IMR-90 (cell line): ENCODE measurements at regions not wholly inside any gene's neighbourhood (a gene's known extent, or its start where the extent isn't known, plus 50 kb on each side); places are given as distances from the start of the nearest gene placed in this dataset.

ENCODE experiments used
- ATAC-seq: fragments of 200-7000 bp; cut with Tn5 transposase; 2 replicates; pipeline ENCODE4 v1.9.1; 2020; ENCODE audit warnings: low read depth, mild to moderate bottlenecking, moderate library complexity
- BruUV-seq: library from RNA; stranded (reverse); fragments of 400-500 nt; replicated peaks from 2 replicates; lab custom pipeline; 2021; lab: Mats Ljungman, UMichigan
- CTCF ChIA-PET: fragments of 300-600 bp; formaldehyde crosslinking; extraction: SDS; loops from one replicate; lab custom pipeline; 2021; ENCODE audit warnings: antibody characterized with exemption; lab: Yijun Ruan, JAX
- POLR2A ChIA-PET: fragments of 300-600 bp; sonication (Branson Sonifier 250); formaldehyde crosslinking; loops from one replicate; lab custom pipeline; 2022; ENCODE audit warnings: antibody characterized with exemption; ENCODE audit not compliant: unreplicated experiment; lab: Charles Lee
- DNase-seq: peaks from one replicate; pipeline ENCODE4 v3.0.0; 2013
- H2AFZ ChIP-seq: replicated peaks from 2 replicates; pipeline ENCODE3; 2013; ENCODE audit warnings: low read length, mild to moderate bottlenecking; ENCODE audit not compliant: poor library complexity
- H2AK5ac ChIP-seq: 2 replicates; pipeline ENCODE4 v1.6.1; 2013; ENCODE audit warnings: low read depth, low read length, inconsistent platforms
- H2AK9ac ChIP-seq: replicated peaks from 2 replicates; pipeline ENCODE3; 2013; ENCODE audit warnings: mild to moderate bottlenecking, low read depth, low read length, moderate library complexity; ENCODE audit not compliant: poor library complexity
- H2BK120ac ChIP-seq: 2 replicates; pipeline ENCODE4 v1.6.1; 2013; ENCODE audit warnings: low read depth, low read length, inconsistent platforms
- H2BK15ac ChIP-seq: 3 replicates; pipeline ENCODE4 v1.6.1; 2013; ENCODE audit warnings: low read depth, low read length, inconsistent platforms
- H2BK20ac ChIP-seq: 2 replicates; pipeline ENCODE4 v1.6.1; 2013; ENCODE audit warnings: low read depth, mild to moderate bottlenecking, inconsistent platforms, low read length, moderate library complexity
- H2BK5ac ChIP-seq: 2 replicates; pipeline ENCODE4 v1.6.1; 2013; ENCODE audit warnings: mild to moderate bottlenecking, low read depth, low read length, inconsistent platforms; ENCODE audit not compliant: poor library complexity, severe bottlenecking
- H3K14ac ChIP-seq: replicated peaks from 2 replicates; pipeline ENCODE4 v1.6.1; 2013; ENCODE audit warnings: low read depth, low read length, inconsistent platforms
- H3K18ac ChIP-seq: 2 replicates; pipeline ENCODE4 v1.6.1; 2013; ENCODE audit warnings: low read depth, low read length, control low read depth
- H3K23ac ChIP-seq: 2 replicates; pipeline ENCODE4 v1.6.1; 2013; ENCODE audit warnings: low read depth, low read length, inconsistent platforms
- H3K27ac ChIP-seq: 2 replicates; pipeline ENCODE4 v1.5.1; 2013; ENCODE audit warnings: mild to moderate bottlenecking, control low read depth, low read length; ENCODE audit not compliant: insufficient read depth
- H3K27me3 ChIP-seq: 2 replicates; pipeline ENCODE4 v1.6.1; 2013; ENCODE audit warnings: low read length; ENCODE audit not compliant: control insufficient read depth, insufficient read depth
- H3K36me3 ChIP-seq: 2 replicates; pipeline ENCODE4 v1.6.1; 2013; ENCODE audit warnings: low read length, mixed read lengths; ENCODE audit not compliant: control insufficient read depth, insufficient read depth
- H3K4ac ChIP-seq: 2 replicates; pipeline ENCODE4 v1.6.1; 2013; ENCODE audit warnings: low read depth, low read length, inconsistent platforms
- H3K4me1 ChIP-seq: 2 replicates; pipeline ENCODE4 v1.6.1; 2013; ENCODE audit warnings: low read length, mixed read lengths; ENCODE audit not compliant: control insufficient read depth, insufficient read depth
- H3K4me2 ChIP-seq: 2 replicates; pipeline ENCODE4 v1.6.1; 2013; ENCODE audit warnings: low read depth, mild to moderate bottlenecking, control low read depth, low read length, moderate library complexity
- H3K4me3 ChIP-seq: 2 replicates; pipeline ENCODE4 v1.5.1; 2013; ENCODE audit warnings: low read depth, mild to moderate bottlenecking, control low read depth, low read length, moderate library complexity; ENCODE audit not compliant: insufficient read depth
- H3K56ac ChIP-seq: 2 replicates; pipeline ENCODE4 v1.6.1; 2013; ENCODE audit warnings: low read length, inconsistent platforms; ENCODE audit not compliant: insufficient read depth; ENCODE audit errors: extremely low read depth
- H3K79me1 ChIP-seq, 2 experiments: 2 replicates each; pipeline ENCODE4 v1.6.1; 2013; ENCODE audit warnings: low read length in 2 of 2, inconsistent platforms in 1 of 2, low read depth in 1 of 2
- H3K9ac ChIP-seq: 2 replicates; pipeline ENCODE4 v1.6.1; 2013; ENCODE audit warnings: low read depth, low read length, control low read depth
- H3K9me1 ChIP-seq: 2 replicates; pipeline ENCODE4 v1.6.1; 2013; ENCODE audit warnings: low read length, inconsistent platforms; ENCODE audit not compliant: insufficient read depth
- H3K9me3 ChIP-seq: 2 replicates; pipeline ENCODE4 v1.6.1; 2013; ENCODE audit warnings: low read length; ENCODE audit not compliant: control insufficient read depth, insufficient read depth
- H4K20me1 ChIP-seq: 2 replicates; pipeline ENCODE4 v1.6.1; 2013; ENCODE audit warnings: low read length, inconsistent platforms; ENCODE audit not compliant: insufficient read depth
- H4K5ac ChIP-seq: 2 replicates; pipeline ENCODE4 v1.6.1; 2013; ENCODE audit warnings: mild to moderate bottlenecking, low read depth, low read length, control low read depth
- H4K8ac ChIP-seq, 2 experiments: 2 replicates each; pipeline ENCODE4 v1.6.1; 2013; ENCODE audit warnings: low read depth in 2 of 2, low read length in 2 of 2, control low read depth in 1 of 2, inconsistent platforms in 1 of 2
- H4K91ac ChIP-seq: 2 replicates; pipeline ENCODE4 v1.6.1; 2013; ENCODE audit warnings: low read depth, low read length, inconsistent platforms; ENCODE audit not compliant: insufficient read depth
- FOS ChIP-seq: fragments of 150-350 bp; IDR thresholded peaks from 2 replicates; pipeline ENCODE4 v1.6.1; 2016; ENCODE audit warnings: low read depth, low read length
- MAFK ChIP-seq: IDR thresholded peaks from 2 replicates; pipeline ENCODE4 v1.6.1; 2012; ENCODE audit warnings: low read depth, low read length, improper control_type of control experiment
- POLR2A ChIP-seq: IDR thresholded peaks from 2 replicates; pipeline ENCODE4 v1.6.1; 2012; ENCODE audit warnings: mild to moderate bottlenecking, low read depth, low read length
- RAD21 ChIP-seq: IDR thresholded peaks from 2 replicates; pipeline ENCODE4 v1.6.1; 2012; ENCODE audit warnings: low read length, improper control_type of control experiment
- RCOR1 ChIP-seq: IDR thresholded peaks from 2 replicates; pipeline ENCODE4 v1.6.1; 2012; ENCODE audit warnings: mild to moderate bottlenecking, low read length, improper control_type of control experiment; ENCODE audit not compliant: insufficient replicate concordance
- USF2 ChIP-seq: fragments of 150-350 bp; IDR thresholded peaks from 2 replicates; pipeline ENCODE4 v1.6.1; 2017; ENCODE audit warnings: mild to moderate bottlenecking, antibody characterized with exemption, low read length, low read depth
- WGBS, 2 experiments: methylation state at CpG; one replicate each; pipeline versions ENCODE4 v1.1.5 to v1.1.7; 2013; ENCODE audit warnings: missing lambda C conversion rate in 2 of 2; ENCODE audit not compliant: insufficient read length in 1 of 2; ENCODE audit errors: extremely low coverage in 2 of 2; 5-methylcytosine and 5-hydroxymethylcytosine counted together
- dilution Hi-C: fragments of 300-500 bp; cut with HindIII; formaldehyde crosslinking; loops from one replicate; pipeline ENCODE4 v1.14.3; 2018; ENCODE audit warnings: low sequenced_read_pairs; ENCODE audit not compliant: unreplicated experiment
- in situ Hi-C: fragments of 300-500 bp; cut with MboI; formaldehyde crosslinking; loops from 3 replicates; pipeline ENCODE4 v1.14.3; 2019; ENCODE audit warnings: low sequenced_read_pairs, inconsistent platforms, mixed read lengths
- intact Hi-C: fragments of 100-400 bp; cut with micrococcal nuclease; formaldehyde crosslinking; loops from 2 replicates; pipeline ENCODE4 v1.10.0; 2022

DNA sequence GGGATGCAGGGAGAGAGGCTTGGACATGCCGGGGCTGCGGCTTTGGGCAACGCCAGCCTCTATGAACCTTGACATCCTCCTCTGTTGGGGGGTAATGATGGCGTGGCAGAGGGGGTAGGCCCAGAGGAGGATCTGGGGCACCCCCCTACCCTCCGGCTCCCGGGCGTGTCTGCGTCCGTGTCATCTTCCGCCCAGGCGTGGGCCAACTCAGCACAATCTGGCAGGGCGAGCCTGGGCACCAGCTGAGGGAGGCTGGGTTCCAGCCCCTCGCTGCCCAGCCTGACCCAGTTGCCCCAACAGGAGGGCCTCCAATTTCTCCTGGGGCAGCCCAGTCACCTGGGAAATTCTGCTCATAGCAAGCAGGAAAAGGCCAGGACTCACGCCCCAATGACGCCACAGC is 62.9 kb upstream of the IL17B start:
- Histone ChIP-seq H2BK15ac (0 out of 3 replicates have a peak overlapping the region, but pooled peaks have one; percentile 4), H3K14ac (no peak overlapping the region), H2BK5ac (peak overlapping the region; percentile 9), H3K4me2 (no peak overlapping the region), H3K36me3 (no peaks in the 10 kb centered on the region), H3K79me1 (peaks cover 6 to 19% of the 10 kb centered on the region in 2 experiments; a peak in 3 of 4 replicates), H3K9me3 (no peaks in the 10 kb centered on the region), H3K18ac (no peak overlapping the region), H4K91ac (peak overlapping the region; percentile 87; the same call in 1 of the 2 replicates), H3K27me3 (no peaks in the 10 kb centered on the region), H3K4me3 (no peak overlapping the region), H2AK5ac (peak overlapping the region; percentile 1; the same call in 1 of the 2 replicates), H2BK20ac (peak overlapping the region; percentile 58), H2BK120ac (peak overlapping the region; percentile 92; the same call in 1 of the 2 replicates), H3K4me1 (peaks cover 13% of the 10 kb centered on the region), H3K9ac (no peak overlapping the region), H4K8ac (peak overlapping the region in 1 of 2 experiments; percentile 74; a peak in 2 of 4 replicates), H3K27ac (no peak overlapping the region), H2AFZ (peak overlapping the region; percentile 92), H4K20me1 (no peaks in the 10 kb centered on the region), H2AK9ac (peak overlapping the region; percentile 93), H3K4ac (peak overlapping the region; percentile 92), H3K9me1 (peaks cover 8% of the 10 kb centered on the region), H3K56ac (no peak overlapping the region), H4K5ac (no peak overlapping the region), H3K23ac (no peak overlapping the region)
- intact Hi-C loops (loop anchor here (1.0 to 2.0 kb wide), 3 partner anchors 109 to 177 kb away; partner anchors contain the start of gene CSNK1A1), in situ Hi-C loops (no loop called here), dilution Hi-C loops (no loop called here)
- CTCF ChIA-PET = interaction anchor here (0.6 to 2.8 kb wide), 5 partner anchors 75 to 177 kb away, joined by 4 to 14 read pairs (median 4); no protein-coding TSS in a partner anchor
- 75% methylated on average over 2 of the region's 15 CpGs; no CpG with 5 or more reads in 1 of the 2 experiments for WGBS, 2 experiments
- BruUV-seq = no TSS peak
- no peak for DNase-seq
- TF ChIP-seq RCOR1 = no peak
- TF ChIP-seq MAFK = no peak
- TF ChIP-seq RAD21 = no peak
- TF ChIP-seq USF2 = no peak
- TF ChIP-seq POLR2A = no peak
- TF ChIP-seq FOS = no peak
- ATAC-seq = no peak
- POLR2A ChIA-PET = no interaction called here
